Natural killer cell treated with Interleukin-12 subunit alpha and Interleukin-12 subunit beta and Interleukin-15 and Interleukin-18, amount 100 ng/mL, for 72 hours (primary cell): ENCODE measurements at regions not wholly inside any gene's neighbourhood (a gene's known extent, or its start where the extent isn't known, plus 50 kb on each side); places are given as distances from the start of the nearest gene placed in this dataset.
A peak's percentile ranks its signal among the peaks of the same experiment; 100 is the strongest.

Experiments
- ATAC-seq, 2 donors: fragments of 150-1000 bp; cut with Tn5 transposase in 1 of 2; sonication (Bioruptor Pico), chemical (Tn5 transposase) in 1 of 2; 2 replicates each; pipeline ENCODE4 v1.10.0; 2021
- DNase-seq: peaks from one replicate; pipeline ENCODE4 v3.0.0; 2022; ENCODE audit warnings: low spot score
- H3K27ac Mint-ChIP-seq, 2 donors: 1 replicate in 1 of 2; 2 replicates in 1 of 2; pipeline ENCODE4 v1.8.0; 2022; ENCODE audit warnings: mixed read lengths in 2 of 2, mild to moderate bottlenecking in 1 of 2, moderate library complexity in 1 of 2
- H3K27me3 Mint-ChIP-seq, 2 donors: 1 replicate in 1 of 2; 2 replicates in 1 of 2; pipeline ENCODE4 v1.8.0; 2022; ENCODE audit warnings: mixed read lengths in 2 of 2
- H3K36me3 Mint-ChIP-seq: one replicate; pipeline ENCODE4 v1.8.0; 2022; ENCODE audit warnings: mixed read lengths
- H3K4me1 Mint-ChIP-seq, 2 donors: 1 replicate in 1 of 2; 2 replicates in 1 of 2; pipeline ENCODE4 v1.8.0; 2022; ENCODE audit warnings: low read depth in 2 of 2, mixed read lengths in 2 of 2, mild to moderate bottlenecking in 1 of 2
- H3K4me3 Mint-ChIP-seq: one replicate; pipeline ENCODE4 v1.8.0; 2022; ENCODE audit warnings: mixed read lengths
- H3K9me3 Mint-ChIP-seq: 2 replicates; pipeline ENCODE4 v1.8.0; 2022; ENCODE audit warnings: mixed read lengths

GRCh38 chr17:36727052-36727451 is 125.7 kb downstream of the MRM1 start:
- H3K36me3 Mint-ChIP-seq: no peaks in the 10 kb centered on the region
- peak overlapping the region; percentile 17 to 87 for H3K27ac Mint-ChIP-seq
- ATAC-seq (no peak), DNase-seq (no peak)
- peaks cover 0 to 18% of the 10 kb centered on the region in 2 donors for H3K27me3 Mint-ChIP-seq
- peak overlapping the region; percentile 9 for H3K4me3 Mint-ChIP-seq
- H3K4me1 Mint-ChIP-seq: peaks cover 44 to 46% of the 10 kb centered on the region in 2 donors
- H3K9me3 Mint-ChIP-seq: no peaks in the 10 kb centered on the region

- Mint-ChIP-seq H3K27ac (peak overlapping the region in 1 of 2 donors; percentile 87), H3K9me3 (no peaks in the 10 kb centered on the region), H3K4me1 (peaks cover 41 to 42% of the 10 kb centered on the region in 2 donors), H3K27me3 (peaks cover 0 to 23% of the 10 kb centered on the region in 2 donors), H3K36me3 (no peaks in the 10 kb centered on the region), H3K4me3 (no peak overlapping the region)
- ATAC-seq: no peak
- no peak for DNase-seq
These were observed 126.2 kb downstream of the MRM1 start for GRCh38 chr17:36727577-36727976.

DNA sequence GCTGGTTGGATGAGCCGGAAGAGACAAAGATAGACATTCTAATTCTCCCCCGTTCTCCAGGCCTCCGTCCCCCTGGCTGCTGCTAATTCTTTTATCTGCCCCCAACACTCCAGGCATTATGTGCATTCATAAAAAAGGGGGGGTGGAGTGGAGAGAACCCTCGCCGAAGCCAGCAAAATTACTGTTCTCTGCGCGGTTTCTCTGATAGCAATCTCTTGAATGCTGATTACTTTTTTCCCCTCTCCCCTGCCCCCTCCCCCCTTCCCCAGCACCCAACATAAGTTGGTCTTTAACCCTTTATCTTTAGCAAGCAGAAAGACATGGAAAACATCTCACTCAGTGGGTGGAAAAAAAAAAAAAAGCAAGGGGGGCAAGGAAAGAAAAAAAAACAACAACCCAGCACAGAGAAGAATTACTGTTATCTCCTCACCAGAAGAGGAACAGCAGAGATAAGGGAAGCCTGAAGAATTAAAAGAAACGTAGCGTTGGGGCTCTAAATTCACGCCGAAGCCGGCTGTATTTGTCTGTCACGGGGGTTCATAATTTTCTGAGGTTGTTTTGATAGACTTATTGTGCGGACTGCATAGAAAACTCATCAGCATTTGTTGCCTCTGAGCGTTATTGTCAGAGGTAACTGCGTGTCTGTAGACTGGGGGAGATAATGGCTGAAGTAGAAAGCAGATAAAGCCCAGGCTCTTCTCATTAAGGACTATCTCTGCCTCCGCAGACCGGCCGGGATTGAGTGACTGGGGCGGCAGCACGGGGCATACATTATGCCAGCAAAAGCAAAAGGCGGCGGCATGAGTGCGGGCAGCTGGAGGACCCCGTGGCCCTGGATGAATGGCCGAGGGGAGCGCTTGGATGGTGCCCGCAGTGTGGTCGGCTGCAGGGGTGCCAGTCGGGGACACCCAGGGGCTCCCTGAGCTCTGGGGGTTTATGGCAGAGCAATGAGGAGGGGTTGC is 126.9 kb downstream of the MRM1 start:
- H3K27me3 Mint-ChIP-seq: peaks cover 0 to 26% of the 10 kb centered on the region in 2 donors
- DNase-seq (no peak), ATAC-seq (no peak)
- no peaks in the 10 kb centered on the region for H3K36me3 Mint-ChIP-seq
- H3K27ac Mint-ChIP-seq: peak overlapping the region in 1 of 2 donors; percentile 71
- peaks cover 38 to 39% of the 10 kb centered on the region in 2 donors for H3K4me1 Mint-ChIP-seq
- H3K4me3 Mint-ChIP-seq: no peak overlapping the region
- H3K9me3 Mint-ChIP-seq: no peaks in the 10 kb centered on the region

DNA sequence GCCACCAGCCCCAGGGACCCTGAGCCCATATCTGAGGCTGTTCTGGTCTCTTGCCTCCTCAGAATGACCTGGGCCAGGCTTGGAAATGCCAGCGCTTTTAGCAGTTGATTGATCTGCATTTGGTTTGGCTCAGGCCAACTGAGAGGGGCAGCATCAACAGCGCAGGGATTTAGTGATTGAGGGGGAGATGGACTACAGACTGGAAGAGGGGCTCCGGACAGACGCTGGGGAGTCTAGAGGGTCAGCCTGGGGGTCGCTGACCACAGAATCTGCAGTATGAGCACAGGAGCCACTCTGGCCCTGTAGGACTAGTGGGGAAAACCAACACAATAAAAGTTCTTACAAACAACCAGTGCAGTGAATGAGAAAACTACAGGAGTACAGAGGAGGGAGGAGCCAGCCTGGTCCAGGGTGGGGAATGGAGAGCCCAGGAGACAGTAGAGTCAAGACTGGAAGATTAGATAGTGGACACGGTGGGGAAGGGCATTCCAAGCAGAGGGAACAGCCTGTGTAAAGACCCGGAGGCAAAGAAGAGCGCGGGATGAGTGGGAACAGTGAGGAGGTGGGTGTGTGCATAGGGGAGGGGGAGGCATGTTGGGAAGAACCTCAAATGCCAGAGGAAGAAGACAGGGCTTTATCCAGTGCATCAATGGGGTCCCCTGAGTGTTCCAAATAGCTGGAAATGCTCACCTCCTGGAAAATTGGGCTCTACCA is 128.9 kb downstream of the MRM1 start:
- Mint-ChIP-seq H3K27me3 (peaks cover 0 to 26% of the 10 kb centered on the region in 2 donors), H3K4me1 (peaks cover 24% of the 10 kb centered on the region in 2 donors), H3K9me3 (no peaks in the 10 kb centered on the region), H3K4me3 (no peak overlapping the region), H3K27ac (no peak overlapping the region), H3K36me3 (no peaks in the 10 kb centered on the region)
- DNase-seq: no peak
- no peak for ATAC-seq

GRCh38 chr17:36730857-36731490 is 129.6 kb downstream of the MRM1 start:
- ATAC-seq (no peak), DNase-seq (no peak)
- Mint-ChIP-seq H3K9me3 (no peaks in the 10 kb centered on the region), H3K27ac (no peak overlapping the region), H3K4me1 (peaks cover 19 to 21% of the 10 kb centered on the region in 2 donors), H3K36me3 (no peaks in the 10 kb centered on the region), H3K4me3 (no peak overlapping the region), H3K27me3 (peaks cover 0 to 26% of the 10 kb centered on the region in 2 donors)

GRCh38 chr17:36731811-36732210 is 130.4 kb downstream of the MRM1 start:
- Mint-ChIP-seq H3K36me3 (no peaks in the 10 kb centered on the region), H3K4me3 (no peak overlapping the region), H3K9me3 (no peaks in the 10 kb centered on the region), H3K27me3 (peaks cover 0 to 26% of the 10 kb centered on the region in 2 donors), H3K4me1 (peaks cover 11 to 14% of the 10 kb centered on the region in 2 donors), H3K27ac (no peak overlapping the region)
- no peak for DNase-seq
- ATAC-seq: no peak

DNA sequence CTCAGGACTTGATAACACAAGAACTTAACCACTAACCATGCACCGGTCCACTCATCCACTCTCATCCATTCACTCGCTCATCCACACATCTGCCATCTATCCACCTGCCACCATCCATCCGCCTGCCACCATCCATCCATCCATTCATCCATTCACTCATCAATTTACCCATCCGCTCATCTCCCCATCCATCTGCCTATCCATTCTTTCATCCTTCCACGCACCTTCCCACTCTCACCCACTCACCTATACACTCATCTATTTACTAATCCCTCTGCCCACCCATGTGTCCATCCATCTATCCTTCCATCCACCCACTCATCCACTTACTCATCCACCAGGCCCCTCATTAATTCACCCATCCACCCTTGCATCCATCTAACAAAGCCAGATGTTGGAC is 131.0 kb downstream of the MRM1 start:
- Mint-ChIP-seq H3K36me3 (no peaks in the 10 kb centered on the region), H3K4me3 (no peak overlapping the region), H3K9me3 (no peaks in the 10 kb centered on the region), H3K27ac (no peak overlapping the region), H3K27me3 (peaks cover 0 to 30% of the 10 kb centered on the region in 2 donors), H3K4me1 (peaks cover 6 to 10% of the 10 kb centered on the region in 2 donors)
- DNase-seq (no peak), ATAC-seq (no peak)

DNA sequence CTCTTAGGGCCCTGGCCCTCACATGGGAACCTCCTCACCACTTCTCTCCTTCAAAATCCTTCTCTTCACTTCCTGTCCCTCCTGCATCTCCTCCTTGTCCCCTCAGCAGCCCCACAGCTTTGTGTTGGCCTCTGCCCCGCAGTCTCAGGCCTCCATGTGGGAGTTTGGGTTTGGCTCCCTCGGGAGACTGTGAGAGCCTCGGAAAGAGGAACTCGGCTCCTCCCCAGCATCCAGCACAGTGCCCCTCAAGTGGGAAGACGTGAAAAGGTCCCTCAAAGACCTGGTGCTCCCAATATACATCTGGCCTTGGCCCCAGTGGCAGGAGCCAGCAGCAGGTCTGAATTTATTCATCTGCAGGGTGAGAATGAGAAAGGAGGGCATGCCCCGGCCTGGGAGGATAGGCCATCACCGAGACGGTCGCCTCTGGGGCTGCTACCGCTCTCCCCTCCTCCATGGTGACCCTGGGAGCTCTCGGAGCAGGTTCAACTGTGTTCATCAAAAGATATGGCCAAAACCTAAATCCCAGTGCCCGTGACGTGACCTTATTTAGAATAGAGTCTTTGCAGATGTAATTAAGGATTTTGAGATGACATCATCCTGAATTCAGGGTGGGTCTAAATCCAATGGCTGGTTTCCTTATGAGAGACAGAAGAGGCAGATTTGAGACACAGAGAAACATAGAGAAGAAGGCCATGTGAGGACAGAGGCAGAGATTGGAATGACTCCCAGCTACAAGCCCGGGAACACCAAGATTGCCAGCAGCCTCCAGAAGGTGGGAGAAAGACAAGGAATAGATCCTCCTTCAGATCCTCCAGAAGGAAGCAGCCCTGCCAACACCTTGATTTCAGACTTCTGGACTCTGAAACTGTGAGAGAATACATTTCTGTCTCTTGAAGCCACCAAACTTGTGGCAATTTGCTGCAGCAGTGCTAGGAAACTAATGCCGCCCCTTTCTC is 135.1 kb downstream of the MRM1 start:
- no peaks in the 10 kb centered on the region for H3K9me3 Mint-ChIP-seq
- no peak for DNase-seq
- no peak overlapping the region for H3K27ac Mint-ChIP-seq
- peaks cover 4 to 6% of the 10 kb centered on the region in 2 donors for H3K4me1 Mint-ChIP-seq
- H3K36me3 Mint-ChIP-seq: no peaks in the 10 kb centered on the region
- H3K27me3 Mint-ChIP-seq: peaks cover 0 to 26% of the 10 kb centered on the region in 2 donors
- H3K4me3 Mint-ChIP-seq: no peak overlapping the region
- no peak for ATAC-seq

DNA sequence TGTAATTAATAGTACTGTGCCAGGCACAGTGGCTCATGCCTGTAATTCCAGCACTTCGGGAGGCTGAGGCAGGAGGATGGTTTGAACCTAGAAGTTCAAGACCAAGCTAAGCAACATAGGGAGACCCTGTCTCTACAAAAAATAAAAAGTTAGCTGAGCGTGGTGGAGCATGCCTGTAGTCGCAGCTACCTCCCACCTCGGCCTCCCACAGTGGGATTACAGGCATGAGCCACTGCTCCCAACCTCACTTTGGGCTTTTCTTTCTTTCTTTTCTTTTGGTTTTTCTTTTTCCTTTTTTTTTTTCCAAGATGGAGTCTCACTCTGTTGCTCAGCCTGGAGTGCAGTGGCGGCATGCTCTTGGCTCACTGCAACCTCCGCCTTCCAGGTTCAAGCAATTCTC is 137.8 kb downstream of the MRM1 start:
- no peak for ATAC-seq
- no peaks in the 10 kb centered on the region for H3K36me3 Mint-ChIP-seq
- H3K27ac Mint-ChIP-seq: no peak overlapping the region
- H3K4me3 Mint-ChIP-seq: no peak overlapping the region
- peaks cover 11% of the 10 kb centered on the region in 2 donors for H3K4me1 Mint-ChIP-seq
- no peak for DNase-seq
- peaks cover 0 to 22% of the 10 kb centered on the region in 2 donors for H3K27me3 Mint-ChIP-seq
- H3K9me3 Mint-ChIP-seq: no peaks in the 10 kb centered on the region

DNA sequence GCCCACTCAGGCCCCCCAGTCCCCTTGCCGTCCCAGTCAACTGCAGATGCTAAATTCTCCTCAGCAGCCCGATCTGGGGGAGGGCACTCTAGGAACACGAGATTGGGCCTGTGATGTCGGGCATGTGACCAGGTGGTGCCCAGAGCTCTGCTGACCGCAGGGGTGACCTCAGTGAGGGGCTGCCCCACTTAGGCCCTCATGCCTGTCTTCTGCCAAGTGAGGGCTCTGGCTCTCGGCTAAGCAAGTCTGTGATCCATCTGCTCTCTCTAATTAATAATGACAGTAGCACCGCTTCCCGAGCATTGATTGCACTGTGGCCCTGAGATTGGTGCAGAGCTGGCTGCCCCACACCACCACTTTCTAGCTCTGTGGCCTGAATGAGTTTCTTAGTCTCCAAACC is 138.8 kb downstream of the MRM1 start:
- Mint-ChIP-seq H3K4me1 (peaks cover 11% of the 10 kb centered on the region in 2 donors), H3K27ac (no peak overlapping the region), H3K9me3 (no peaks in the 10 kb centered on the region), H3K4me3 (no peak overlapping the region), H3K36me3 (no peaks in the 10 kb centered on the region), H3K27me3 (peaks cover 0 to 22% of the 10 kb centered on the region in 2 donors)
- DNase-seq: no peak
- ATAC-seq: no peak

DNA sequence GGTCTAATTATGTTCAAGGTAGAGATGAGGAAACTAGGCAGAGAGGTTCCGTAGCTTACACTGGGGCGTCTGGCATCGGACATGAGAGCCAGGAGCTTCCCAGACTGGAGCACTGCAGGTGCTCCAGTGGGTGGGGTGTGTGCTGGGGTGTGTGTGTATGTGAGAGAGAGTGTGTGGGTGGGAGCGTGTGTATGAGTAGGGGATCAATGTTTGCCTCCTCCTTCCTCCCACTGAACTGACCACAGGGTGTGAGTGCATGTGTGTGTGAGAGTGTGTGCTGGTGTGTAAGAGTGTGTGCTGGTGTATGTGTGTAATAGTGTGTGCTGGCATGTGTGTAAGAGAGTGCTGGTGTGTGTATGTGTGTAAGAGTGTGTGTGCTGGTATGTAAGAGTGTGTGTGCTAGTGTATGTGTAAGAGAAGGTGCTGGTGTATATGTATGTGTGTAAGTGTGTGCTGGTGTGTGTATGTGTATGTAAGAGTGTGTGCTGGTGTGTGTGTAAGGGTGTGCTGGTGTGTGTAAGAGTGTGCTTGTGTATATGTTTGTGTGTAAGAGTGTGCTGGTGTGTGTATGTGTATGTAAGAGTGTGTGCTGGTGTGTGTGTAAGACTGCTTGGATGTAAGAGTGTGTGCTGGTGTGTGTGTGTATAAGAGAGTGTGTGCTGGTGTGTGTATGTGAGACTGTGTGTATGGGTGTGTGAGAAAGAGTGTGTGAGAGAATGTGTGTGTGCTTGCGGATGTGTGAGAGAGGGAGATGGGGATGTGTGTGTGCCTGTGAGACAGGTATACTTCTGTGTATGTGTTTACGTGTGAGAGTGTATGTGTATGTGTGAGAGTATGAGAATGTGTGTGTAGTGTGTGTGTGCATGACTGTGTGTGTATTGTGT is 139.9 kb downstream of the MRM1 start:
- Mint-ChIP-seq H3K9me3 (no peaks in the 10 kb centered on the region), H3K27ac (no peak overlapping the region), H3K4me1 (peaks cover 11% of the 10 kb centered on the region in 2 donors), H3K27me3 (peaks cover 0 to 22% of the 10 kb centered on the region in 2 donors), H3K36me3 (no peaks in the 10 kb centered on the region), H3K4me3 (no peak overlapping the region)
- DNase-seq (no peak), ATAC-seq (peak; percentile 15 to 56)
